B cell (primary cell): ENCODE measurements at regions not wholly inside any gene's neighbourhood (a gene's known extent, or its start where the extent isn't known, plus 50 kb on each side); places are given as distances from the start of the nearest gene placed in this dataset.

Experiments
- ATAC-seq: fragments of 200-7000 bp; cut with Tn5 transposase; one replicate; pipeline ENCODE4 v1.10.0; 2021; ENCODE audit warnings: low read depth, mild to moderate bottlenecking, moderate number of reproducible peaks, moderate library complexity
- CTCF ChIA-PET: fragments of 350-600 bp; sonication (Branson Sonifier 250); formaldehyde crosslinking; loops from one replicate; lab custom pipeline; 2021; ENCODE audit warnings: antibody characterized with exemption, inconsistent platforms; lab: Charles Lee
- POLR2A ChIA-PET: fragments of 350-600 bp; sonication (Branson Sonifier 250); formaldehyde crosslinking; loops from one replicate; lab custom pipeline; 2021; ENCODE audit warnings: antibody characterized with exemption; lab: Charles Lee
- DNase-seq: peaks from one replicate; pipeline ENCODE4 v3.0.0; 2013
- H2AFZ ChIP-seq: 2 replicates; pipeline ENCODE4 v1.6.1; 2012; ENCODE audit warnings: mild to moderate bottlenecking, low read depth, low read length; ENCODE audit not compliant: insufficient read depth, poor library complexity, severe bottlenecking
- H3K27ac ChIP-seq, 2 donors: 1 replicate in 1 of 2; 2 replicates in 1 of 2; pipeline ENCODE4 v1.5.1; 2012 to 2013; ENCODE audit warnings: low read length in 2 of 2, mild to moderate bottlenecking in 2 of 2, moderate library complexity in 1 of 2
- H3K27me3 ChIP-seq, 4 experiments: fragments of 200-600 bp in 1 of 4; sonication (generic) in 1 of 4; replicated peaks in 1 of 4; 1 replicate in 2 of 4; 2 replicates in 2 of 4; pipeline versions ENCODE4 v1.6.1 to v1.7.0; 2013 to 2016; ENCODE audit warnings: low read length in 3 of 4, mild to moderate bottlenecking in 2 of 4, mixed read lengths in 1 of 4, moderate library complexity in 1 of 4; ENCODE audit not compliant: insufficient read depth in 4 of 4, control insufficient read depth in 3 of 4; ENCODE audit errors: control extremely low read depth in 1 of 4
- H3K36me3 ChIP-seq, 2 experiments: replicated peaks in 1 of 2; 1 replicate in 1 of 2; 2 replicates in 1 of 2; pipeline versions ENCODE4 v1.6.1 to v1.7.1; 2013; ENCODE audit warnings: low read length in 1 of 2; ENCODE audit not compliant: insufficient read depth in 2 of 2, control insufficient read depth in 1 of 2; ENCODE audit errors: control extremely low read depth in 1 of 2, extremely low read depth in 1 of 2
- H3K4me1 ChIP-seq, 2 donors: fragments of 200-600 bp in 1 of 2; sonication (generic) in 1 of 2; 1 replicate in 1 of 2; 2 replicates in 1 of 2; pipeline versions ENCODE4 v1.5.1 to v1.6.1; 2013 to 2017; ENCODE audit warnings: low read length in 2 of 2; ENCODE audit not compliant: control insufficient read depth in 2 of 2, insufficient read depth in 2 of 2
- H3K4me2 ChIP-seq: replicated peaks from 2 replicates; pipeline ENCODE3; 2012; ENCODE audit warnings: mild to moderate bottlenecking, low read depth, low read length; ENCODE audit not compliant: poor library complexity, severe bottlenecking
- H3K4me3 ChIP-seq, 5 experiments: fragments of 200-600 bp in 1 of 5; sonication (generic) in 1 of 5; 1 replicate in 3 of 5; 2 replicates in 2 of 5; pipeline versions ENCODE4 v1.5.1 to v1.7.0; 2011 to 2016; ENCODE audit warnings: low read length in 4 of 5, mild to moderate bottlenecking in 4 of 5, low read depth in 2 of 5, control low read depth in 1 of 5, moderate library complexity in 1 of 5; ENCODE audit not compliant: insufficient read depth in 1 of 5; ENCODE audit errors: control extremely low read depth in 1 of 5, extremely low read depth in 1 of 5
- H3K79me2 ChIP-seq: fragments of 200-600 bp; sonication (generic); one replicate; pipeline ENCODE4 v1.6.0; 2016; ENCODE audit warnings: low read length; ENCODE audit not compliant: control insufficient read depth, insufficient read depth
- H3K9ac ChIP-seq: fragments of 200-600 bp; sonication (generic); 2 replicates; pipeline ENCODE4 v1.6.1; 2017; ENCODE audit warnings: mild to moderate bottlenecking, low read length, moderate library complexity
- H3K9me3 ChIP-seq, 3 donors: one replicate each; pipeline versions ENCODE4 v1.6.1 to v1.7.1; 2013; ENCODE audit warnings: low read length in 2 of 3; ENCODE audit not compliant: control insufficient read depth in 2 of 3, insufficient read depth in 1 of 3; ENCODE audit errors: control extremely low read depth in 1 of 3
- H4K20me1 ChIP-seq: 2 replicates; pipeline ENCODE4 v1.6.0; 2012; ENCODE audit warnings: mild to moderate bottlenecking, low read length; ENCODE audit not compliant: insufficient read depth, control insufficient read depth, poor library complexity, severe bottlenecking
- H3K27ac Mint-ChIP-seq: one replicate; pipeline ENCODE4 v1.8.0; 2021; ENCODE audit warnings: mixed read lengths
- H3K27me3 Mint-ChIP-seq: one replicate; pipeline ENCODE4 v1.8.0; 2021; ENCODE audit warnings: mixed read lengths
- H3K4me1 Mint-ChIP-seq: one replicate; pipeline ENCODE4 v1.8.0; 2021; ENCODE audit warnings: mixed read lengths
- H3K4me3 Mint-ChIP-seq: one replicate; pipeline ENCODE4 v1.8.0; 2021; ENCODE audit warnings: mixed read lengths
- H3K9me3 Mint-ChIP-seq: one replicate; pipeline ENCODE4 v1.8.0; 2022; ENCODE audit warnings: mixed read lengths; ENCODE audit not compliant: insufficient read depth
- CTCF ChIP-seq: fragments of 200-600 bp; IDR thresholded peaks from one replicate; pipeline ENCODE4 v1.8.0; 2022; ENCODE audit warnings: antibody characterized with exemption, mild to moderate bottlenecking
- EZH2 ChIP-seq: IDR thresholded peaks from 2 replicates; pipeline ENCODE4 v1.6.1; 2012; ENCODE audit warnings: borderline replicate concordance, low read depth, mild to moderate bottlenecking, moderate library complexity, low read length; ENCODE audit not compliant: insufficient read depth, poor library complexity, severe bottlenecking
- WGBS: methylation state at CpG from one replicate; pipeline ENCODE4 v1.1.5; 2013; ENCODE audit warnings: missing lambda C conversion rate; ENCODE audit not compliant: insufficient coverage; 5-methylcytosine and 5-hydroxymethylcytosine counted together
- intact Hi-C: fragments of 100-400 bp; cut with micrococcal nuclease; formaldehyde crosslinking; loops from one replicate; pipeline ENCODE4 v1.10.0; 2022

- no peak overlapping the region for H3K4me3 ChIP-seq
- no peaks in the 10 kb centered on the region for H3K79me2 ChIP-seq
- intact Hi-C loops = no loop called here
- H3K27me3 ChIP-seq = peaks cover 0 to 23% (median 3%) of the 10 kb centered on the region in 4 experiments
- peaks cover 0 to 4% (median 0%) of the 10 kb centered on the region in 3 donors for H3K9me3 ChIP-seq
- DNase-seq (no peak), ATAC-seq (no peak)
- peaks cover 42% of the 10 kb centered on the region for H3K27me3 Mint-ChIP-seq
- no peak overlapping the region for H3K4me2 ChIP-seq
- no peaks in the 10 kb centered on the region for H3K36me3 ChIP-seq
- H2AFZ ChIP-seq = no peak overlapping the region
- no peak for TF ChIP-seq CTCF
- TF ChIP-seq EZH2 = no peak
- POLR2A ChIA-PET = no interaction called here
- H3K4me1 Mint-ChIP-seq = no peaks in the 10 kb centered on the region
- H4K20me1 ChIP-seq = no peaks in the 10 kb centered on the region
- WGBS = 75% methylated on average over 13 of the region's 15 CpGs
- H3K4me3 Mint-ChIP-seq = no peak overlapping the region
- CTCF ChIA-PET = no interaction called here
- no peak overlapping the region for H3K27ac ChIP-seq
- H3K9ac ChIP-seq = no peak overlapping the region
- H3K9me3 Mint-ChIP-seq = no peaks in the 10 kb centered on the region
- no peak overlapping the region for H3K27ac Mint-ChIP-seq
- H3K4me1 ChIP-seq = no peaks in the 10 kb centered on the region
Measured at GRCh38 chr1:38269923-38270848, 223.6 kb upstream of the POU3F1 start.

DNA sequence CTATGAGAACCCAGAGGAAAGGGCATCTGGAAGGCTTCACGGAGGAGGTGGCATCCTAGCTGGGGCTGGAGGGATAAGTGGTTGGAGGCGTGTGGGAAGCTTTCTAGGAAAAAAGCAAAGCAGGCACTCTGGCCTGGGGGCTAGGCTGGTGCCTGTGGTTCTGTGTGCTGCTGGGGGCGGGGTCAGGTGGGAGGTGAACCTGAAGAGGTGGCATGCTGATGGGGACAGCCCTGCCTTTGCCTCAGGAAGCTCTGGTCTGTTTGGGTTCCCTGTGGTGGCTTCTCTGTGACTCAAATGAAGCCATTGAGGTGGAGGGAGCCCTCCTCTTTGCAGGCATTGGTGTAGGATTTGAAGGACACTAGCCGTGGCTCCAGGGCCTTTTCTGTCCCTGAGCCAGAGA lies 221.6 kb upstream of the POU3F1 start:
- Histone ChIP-seq H3K4me1 (no peaks in the 10 kb centered on the region), H3K27ac (no peak overlapping the region), H3K27me3 (peaks cover 0 to 17% (median 3%) of the 10 kb centered on the region in 4 experiments), H3K4me3 (no peak overlapping the region), H2AFZ (no peak overlapping the region), H3K4me2 (no peak overlapping the region), H4K20me1 (no peaks in the 10 kb centered on the region), H3K9ac (no peak overlapping the region), H3K79me2 (no peaks in the 10 kb centered on the region), H3K9me3 (no peaks in the 10 kb centered on the region), H3K36me3 (no peaks in the 10 kb centered on the region)
- H3K27me3 Mint-ChIP-seq = peaks cover 35% of the 10 kb centered on the region
- 57% methylated on average over 3 of the region's 4 CpGs for WGBS
- H3K9me3 Mint-ChIP-seq = no peaks in the 10 kb centered on the region
- H3K4me3 Mint-ChIP-seq = no peak overlapping the region
- ChIA-PET CTCF (no interaction called here), POLR2A (no interaction called here)
- H3K4me1 Mint-ChIP-seq = no peaks in the 10 kb centered on the region
- ATAC-seq = no peak
- no peak overlapping the region for H3K27ac Mint-ChIP-seq
- DNase-seq = no peak
- TF ChIP-seq EZH2 (no peak), CTCF (no peak)
- intact Hi-C loops = no loop called here
